ENCODE measurements at regions not wholly inside any gene's neighbourhood (a gene's known extent, or its start where the extent isn't known, plus 50 kb on each side); places are given as distances from the start of the nearest gene placed in this dataset.

DNA sequence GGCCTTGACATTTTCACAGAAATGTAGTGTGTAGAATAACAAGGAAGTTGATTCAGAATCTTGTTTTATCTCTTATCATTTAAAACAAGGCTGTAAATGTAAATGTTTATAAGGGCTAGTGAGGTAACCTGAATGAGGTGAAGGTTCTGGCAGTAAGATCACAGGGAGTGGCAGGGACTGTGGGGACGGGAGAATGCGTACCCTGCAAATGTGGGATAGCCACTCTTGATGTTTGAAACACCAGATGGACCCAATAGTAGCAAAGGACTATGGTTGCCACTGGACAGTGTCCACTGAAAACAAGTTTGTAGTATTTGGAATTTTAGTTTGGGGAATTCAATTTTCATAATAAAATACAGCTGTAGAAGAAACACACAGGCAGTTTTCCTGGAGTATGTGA, 155.3 kb downstream of the FHIP1A start:
- TF ChIP-seq, protein P1, sequence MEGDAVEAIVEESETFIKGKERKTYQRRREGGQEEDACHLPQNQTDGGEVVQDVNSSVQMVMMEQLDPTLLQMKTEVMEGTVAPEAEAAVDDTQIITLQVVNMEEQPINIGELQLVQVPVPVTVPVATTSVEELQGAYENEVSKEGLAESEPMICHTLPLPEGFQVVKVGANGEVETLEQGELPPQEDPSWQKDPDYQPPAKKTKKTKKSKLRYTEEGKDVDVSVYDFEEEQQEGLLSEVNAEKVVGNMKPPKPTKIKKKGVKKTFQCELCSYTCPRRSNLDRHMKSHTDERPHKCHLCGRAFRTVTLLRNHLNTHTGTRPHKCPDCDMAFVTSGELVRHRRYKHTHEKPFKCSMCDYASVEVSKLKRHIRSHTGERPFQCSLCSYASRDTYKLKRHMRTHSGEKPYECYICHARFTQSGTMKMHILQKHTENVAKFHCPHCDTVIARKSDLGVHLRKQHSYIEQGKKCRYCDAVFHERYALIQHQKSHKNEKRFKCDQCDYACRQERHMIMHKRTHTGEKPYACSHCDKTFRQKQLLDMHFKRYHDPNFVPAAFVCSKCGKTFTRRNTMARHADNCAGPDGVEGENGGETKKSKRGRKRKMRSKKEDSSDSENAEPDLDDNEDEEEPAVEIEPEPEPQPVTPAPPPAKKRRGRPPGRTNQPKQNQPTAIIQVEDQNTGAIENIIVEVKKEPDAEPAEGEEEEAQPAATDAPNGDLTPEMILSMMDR (IDR thresholded peaks at IDR 0.05): no peak
- TF ChIP-seq POLR2A (IDR thresholded peaks at IDR 0.05): no peak

Data from body of pancreas (tissue), 4 donors.